ENCODE measurements at regions not wholly inside any gene's neighbourhood (a gene's known extent, or its start where the extent isn't known, plus 50 kb on each side); places are given as distances from the start of the nearest gene placed in this dataset.

DNA sequence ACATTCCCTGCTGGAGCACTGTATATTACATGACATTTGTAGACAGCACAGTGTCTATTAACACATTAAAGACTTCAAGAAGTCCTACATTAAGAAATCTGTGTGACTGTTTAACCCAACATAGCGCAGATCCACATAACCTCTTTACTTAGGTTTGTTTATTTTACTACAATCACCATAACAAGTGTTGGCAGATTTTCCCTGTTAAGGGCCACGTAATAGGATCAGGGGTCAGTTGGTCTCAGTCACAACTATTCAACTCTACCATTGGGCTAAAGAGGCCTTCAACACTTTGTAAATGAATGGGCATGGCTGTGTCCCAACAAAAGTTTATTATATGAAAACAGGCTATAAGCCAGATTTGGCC, 51.3 kb upstream of the ADORA2B start:
- TF ChIP-seq, protein P1, sequence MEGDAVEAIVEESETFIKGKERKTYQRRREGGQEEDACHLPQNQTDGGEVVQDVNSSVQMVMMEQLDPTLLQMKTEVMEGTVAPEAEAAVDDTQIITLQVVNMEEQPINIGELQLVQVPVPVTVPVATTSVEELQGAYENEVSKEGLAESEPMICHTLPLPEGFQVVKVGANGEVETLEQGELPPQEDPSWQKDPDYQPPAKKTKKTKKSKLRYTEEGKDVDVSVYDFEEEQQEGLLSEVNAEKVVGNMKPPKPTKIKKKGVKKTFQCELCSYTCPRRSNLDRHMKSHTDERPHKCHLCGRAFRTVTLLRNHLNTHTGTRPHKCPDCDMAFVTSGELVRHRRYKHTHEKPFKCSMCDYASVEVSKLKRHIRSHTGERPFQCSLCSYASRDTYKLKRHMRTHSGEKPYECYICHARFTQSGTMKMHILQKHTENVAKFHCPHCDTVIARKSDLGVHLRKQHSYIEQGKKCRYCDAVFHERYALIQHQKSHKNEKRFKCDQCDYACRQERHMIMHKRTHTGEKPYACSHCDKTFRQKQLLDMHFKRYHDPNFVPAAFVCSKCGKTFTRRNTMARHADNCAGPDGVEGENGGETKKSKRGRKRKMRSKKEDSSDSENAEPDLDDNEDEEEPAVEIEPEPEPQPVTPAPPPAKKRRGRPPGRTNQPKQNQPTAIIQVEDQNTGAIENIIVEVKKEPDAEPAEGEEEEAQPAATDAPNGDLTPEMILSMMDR (IDR thresholded peaks at IDR 0.05): no peak
- TF ChIP-seq POLR2A (IDR thresholded peaks at IDR 0.05): no peak

Measured in lower leg skin (tissue), 3 donors.